ENCODE measurements at regions not wholly inside any gene's neighbourhood (a gene's known extent, or its start where the extent isn't known, plus 50 kb on each side); places are given as distances from the start of the nearest gene placed in this dataset.

GRCh38 chr7:123401295-123401694 lies 133.1 kb downstream of the IQUB start:
- DNase-seq (ENCODE audit: low spot score): no peak

DNA sequence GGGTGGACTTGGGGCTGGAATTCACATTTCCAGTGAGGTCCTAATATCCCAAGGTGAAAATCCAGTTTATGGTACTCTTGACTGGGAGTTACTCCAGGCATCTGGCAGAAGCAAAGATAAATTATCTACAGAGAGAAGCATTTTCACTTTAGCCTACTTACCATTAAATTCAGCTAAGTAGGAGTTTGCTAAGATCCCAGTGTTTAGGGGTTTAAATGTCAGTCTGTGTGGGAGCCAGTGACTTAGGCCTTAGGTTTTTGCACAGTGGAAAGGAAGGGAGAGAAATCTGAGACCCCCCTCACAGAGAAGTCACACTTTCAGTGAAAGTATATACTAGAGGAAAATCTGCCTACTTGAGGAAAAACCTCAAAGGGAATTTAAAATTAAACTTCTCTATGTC lies 134.2 kb downstream of the IQUB start:
- DNase-seq (ENCODE audit: low spot score): no peak

DNA sequence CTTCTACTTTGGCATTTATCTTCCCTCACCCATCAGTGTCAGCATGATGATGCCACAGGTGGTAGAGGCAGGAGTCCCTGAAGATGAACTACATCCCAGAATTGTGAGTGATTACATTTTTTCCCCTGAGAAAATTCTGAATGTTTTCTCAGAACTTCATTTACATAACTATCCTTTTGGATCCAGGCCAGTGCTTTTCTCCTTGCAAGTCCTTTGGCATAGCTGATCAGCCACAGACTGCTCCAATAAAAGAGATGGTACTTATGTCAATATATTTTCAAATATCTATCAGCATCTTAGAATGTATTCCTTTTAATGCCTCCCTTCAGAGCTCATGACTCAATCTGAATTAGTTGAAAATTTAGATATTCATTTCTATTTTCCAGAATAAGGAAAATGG lies 135.5 kb downstream of the IQUB start:
- no peak for DNase-seq (ENCODE audit: low spot score)

DNA sequence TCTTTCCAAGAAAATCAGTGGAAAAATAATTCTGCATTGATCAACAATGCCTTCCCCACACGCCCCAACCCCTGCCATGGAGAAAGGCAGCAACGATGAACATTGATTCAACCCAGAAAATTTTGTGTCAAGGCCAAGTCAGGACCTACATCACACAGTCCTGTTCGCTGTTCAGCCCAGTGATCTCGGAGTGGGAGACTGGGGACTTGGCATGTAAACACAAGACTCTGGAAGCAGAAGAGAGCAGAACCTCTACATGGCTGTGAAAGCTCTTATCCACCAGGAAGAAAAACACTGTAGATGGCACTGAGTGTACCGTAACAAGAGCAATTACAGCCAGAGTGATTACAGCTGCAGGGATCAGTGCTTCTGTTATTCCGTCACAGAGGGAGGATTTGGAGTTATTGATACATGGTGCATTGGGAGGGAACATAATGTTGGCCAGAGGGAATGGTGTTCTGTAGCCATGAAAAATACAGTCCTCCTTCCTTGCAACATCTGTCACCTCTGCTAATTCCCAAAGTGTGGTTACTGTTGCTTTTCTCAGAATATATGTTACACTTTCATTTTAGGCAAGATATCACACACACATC lies 136.6 kb downstream of the IQUB start:
- DNase-seq (ENCODE audit: low spot score): no peak

DNA sequence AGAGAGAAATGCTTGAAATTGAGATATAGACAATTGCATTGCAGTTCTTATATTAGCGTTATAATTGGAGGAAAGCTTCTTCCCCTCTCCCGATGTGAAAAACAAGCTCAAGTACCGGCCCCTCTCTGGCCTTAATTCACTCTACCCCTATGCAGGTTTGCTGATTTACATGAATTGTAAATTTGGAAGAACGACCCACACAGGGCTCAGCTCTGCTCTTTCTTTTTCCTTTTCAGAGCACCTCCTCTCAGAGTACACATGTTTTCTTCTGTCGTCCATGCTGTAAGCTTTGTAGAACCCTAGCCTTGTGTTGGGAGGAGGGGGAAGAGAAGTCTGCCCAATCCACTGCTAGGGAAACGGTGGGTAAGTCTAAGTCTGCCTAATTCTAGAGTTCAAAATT lies 140.8 kb downstream of the IQUB start:
- no peak for DNase-seq (ENCODE audit: low spot score)

DNA sequence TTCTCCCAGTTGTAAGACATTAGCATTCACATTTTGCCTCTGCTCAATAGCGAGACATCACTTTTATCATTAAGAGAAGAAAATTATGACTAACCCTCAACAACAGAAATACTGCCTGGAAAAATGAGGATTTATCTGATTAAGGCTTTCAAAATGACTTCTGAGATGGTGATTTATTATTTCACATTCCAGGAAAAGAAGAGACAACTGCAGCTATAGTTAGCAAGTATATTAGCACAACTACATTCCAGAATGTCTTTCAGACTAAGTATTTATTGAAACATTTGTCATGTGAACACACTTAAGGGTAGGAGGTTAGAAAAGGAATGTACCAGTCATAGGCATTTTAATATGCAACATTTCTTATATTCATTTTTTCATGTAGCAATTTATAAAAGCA lies 162.0 kb downstream of the IQUB start:
- DNase-seq (ENCODE audit: low spot score): no peak

- DNase-seq (ENCODE audit: low spot score): no peak
Measured at GRCh38 chr7:123367484-123368122, 166.8 kb downstream of the IQUB start.

DNA sequence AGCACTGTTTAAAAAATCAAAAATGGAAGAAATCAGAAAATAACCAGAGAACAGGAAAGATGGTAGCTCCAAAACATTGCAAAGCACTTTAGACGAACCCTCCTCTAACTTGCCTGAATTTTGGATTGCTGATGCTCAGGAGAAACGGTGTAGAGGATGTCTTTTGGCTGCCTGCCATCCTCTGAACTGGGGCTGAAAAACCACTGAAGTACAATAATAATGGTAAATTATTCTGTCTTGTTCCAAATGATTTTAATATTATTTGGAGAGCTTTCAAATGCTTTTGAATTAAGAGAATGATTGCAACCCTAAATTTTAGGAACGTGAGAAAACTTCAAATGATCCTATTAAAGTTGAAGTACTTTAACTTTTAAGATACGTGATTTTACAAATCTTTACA lies 167.3 kb upstream of the SLC13A1 start:
- no peak for DNase-seq (ENCODE audit: low spot score)

GRCh38 chr7:123366626-123367025 lies 166.9 kb upstream of the SLC13A1 start:
- DNase-seq (ENCODE audit: low spot score): no peak

- no peak for DNase-seq (ENCODE audit: low spot score)
Measured at GRCh38 chr7:123360631-123361030, 160.9 kb upstream of the SLC13A1 start.

DNA sequence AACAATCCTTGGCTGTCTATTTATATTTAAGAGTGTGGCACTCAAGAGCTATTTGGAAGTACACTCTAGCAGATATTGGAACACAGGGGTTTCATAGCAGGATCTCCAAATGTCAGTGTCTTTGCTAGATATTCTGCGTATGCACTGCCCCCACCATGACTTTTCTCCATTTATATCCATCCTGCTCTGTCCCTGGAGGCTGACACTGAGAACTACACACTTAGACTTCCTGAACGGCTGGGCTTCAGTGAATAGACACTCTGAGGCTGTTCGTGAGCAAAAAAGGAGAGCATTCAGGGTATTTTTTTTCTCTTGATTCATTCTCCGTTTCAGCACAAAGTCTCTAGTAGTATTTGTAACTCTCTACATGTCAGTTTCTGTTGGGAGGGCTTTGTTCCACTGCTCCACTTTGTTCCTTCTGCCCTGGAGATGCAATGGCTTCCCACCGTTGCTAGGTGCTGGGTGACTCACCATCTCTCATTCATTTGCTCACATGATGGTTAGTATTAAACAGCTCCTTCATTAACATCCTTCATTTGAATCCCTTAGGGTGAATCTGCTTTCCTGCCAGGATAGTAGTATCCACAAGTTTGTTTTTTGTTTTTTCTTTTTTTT lies 155.9 kb upstream of the SLC13A1 start:
- DNase-seq (ENCODE audit: low spot score): no peak

GRCh38 chr7:123352973-123353372 lies 153.2 kb upstream of the SLC13A1 start:
- DNase-seq (ENCODE audit: low spot score): no peak

- peak; percentile 9 for DNase-seq (ENCODE audit: low spot score)
Measured at GRCh38 chr7:123351516-123352505, 152.0 kb upstream of the SLC13A1 start.

GRCh38 chr7:123351027-123351426 lies 151.3 kb upstream of the SLC13A1 start:
- DNase-seq (ENCODE audit: low spot score): no peak

GRCh38 chr7:123348690-123349089 lies 148.9 kb upstream of the SLC13A1 start:
- DNase-seq (ENCODE audit: low spot score): no peak

DNA sequence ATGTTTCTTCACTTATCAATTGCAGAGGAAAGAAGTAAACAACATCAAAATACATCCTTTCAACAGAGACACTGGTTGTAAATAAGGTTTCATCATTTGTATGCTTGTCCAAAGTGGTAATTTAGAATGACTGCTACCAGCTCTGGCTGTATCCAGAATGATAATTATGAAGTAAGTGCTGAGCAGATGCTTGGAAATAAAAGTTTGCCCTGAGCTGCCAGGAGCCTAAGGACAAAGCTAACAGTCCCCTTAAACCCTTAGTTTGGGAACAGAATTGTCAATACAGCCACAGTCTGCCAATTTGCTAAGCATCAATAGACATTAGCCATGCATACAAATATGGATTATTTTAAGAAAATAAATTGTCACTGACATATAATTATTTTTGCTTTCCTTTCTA lies 147.0 kb upstream of the SLC13A1 start:
- no peak for DNase-seq (ENCODE audit: low spot score)

DNA sequence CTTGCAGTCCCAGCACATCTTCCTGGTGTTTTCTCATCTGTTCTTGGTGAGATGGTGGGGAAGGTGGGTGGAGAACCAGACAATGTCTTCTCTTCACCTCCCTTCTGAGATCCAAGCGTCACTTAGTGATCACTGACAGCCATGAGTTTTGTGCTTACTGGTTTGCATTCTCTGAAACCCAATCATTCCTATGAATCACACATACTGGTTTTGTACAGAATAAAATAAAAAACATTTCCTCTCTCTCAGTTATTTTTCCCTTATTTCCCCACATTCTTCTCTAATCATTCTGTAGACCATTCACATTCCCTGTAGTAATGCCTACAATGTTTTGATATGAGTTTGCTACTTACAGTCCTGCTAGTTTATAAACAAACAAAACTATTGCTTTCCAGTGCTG lies 143.8 kb upstream of the SLC13A1 start:
- DNase-seq (ENCODE audit: low spot score): no peak

GRCh38 chr7:123341102-123341501 lies 141.3 kb upstream of the SLC13A1 start:
- DNase-seq (ENCODE audit: low spot score): no peak

DNA sequence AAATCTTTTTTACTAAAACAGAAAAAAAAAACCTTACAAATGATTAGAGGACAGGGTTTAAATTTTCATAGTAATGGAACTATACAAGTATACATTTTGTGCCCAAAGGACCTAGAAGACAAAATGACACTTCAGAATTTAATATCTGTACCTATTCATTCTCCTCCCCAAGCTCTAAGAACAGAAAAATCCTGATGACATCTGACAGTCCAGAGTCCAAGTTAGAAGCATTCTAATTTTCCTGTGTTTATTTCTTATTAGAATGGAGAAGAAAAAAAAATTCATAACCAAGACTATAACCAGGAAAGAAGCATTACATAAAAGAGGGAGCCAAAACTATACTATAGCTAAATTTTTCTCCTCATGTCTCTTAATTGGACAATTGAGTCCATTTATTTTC lies 138.9 kb upstream of the SLC13A1 start:
- DNase-seq (ENCODE audit: low spot score): no peak

- no peak for DNase-seq (ENCODE audit: low spot score)
Measured at GRCh38 chr7:123329988-123330643, 130.3 kb upstream of the SLC13A1 start.

DNA sequence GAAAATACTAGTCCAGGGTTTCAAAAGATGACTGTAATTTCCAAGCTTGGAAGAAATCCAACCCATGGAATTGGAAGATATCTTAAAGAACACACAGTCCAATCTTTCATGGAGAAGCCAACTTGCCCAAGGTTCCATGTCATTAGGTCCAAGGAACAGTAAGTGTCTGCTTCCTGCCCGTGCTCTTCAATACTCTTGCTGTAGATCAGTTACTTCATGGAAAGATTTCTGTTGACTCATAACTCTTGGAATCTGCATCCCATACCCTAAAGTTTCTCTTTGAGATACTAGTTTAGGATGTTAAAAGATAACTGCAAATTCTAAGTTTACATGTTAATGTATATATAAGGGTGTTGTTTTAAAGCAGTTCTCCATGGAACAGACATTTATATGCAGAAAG lies 127.9 kb upstream of the SLC13A1 start:
- no peak for DNase-seq (ENCODE audit: low spot score)

DNA sequence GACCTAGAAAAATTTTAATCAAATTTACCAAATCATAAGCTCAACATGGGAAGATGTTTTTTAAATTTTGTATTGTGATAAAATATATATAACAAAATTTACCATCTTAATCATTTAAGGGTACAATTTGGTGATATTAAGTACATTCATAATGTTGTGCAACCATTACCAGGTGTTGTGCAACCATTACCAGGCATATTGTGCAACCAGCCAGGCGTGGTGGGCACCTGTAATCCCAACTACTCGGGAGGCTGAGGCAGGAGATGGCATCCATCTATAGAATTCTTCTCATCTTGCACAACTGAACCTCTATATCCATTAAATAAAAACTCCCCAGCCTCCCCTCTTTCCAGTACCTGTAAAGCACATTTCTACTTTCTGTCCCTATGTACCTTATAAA lies 124.5 kb upstream of the SLC13A1 start:
- DNase-seq (ENCODE audit: low spot score): no peak

Measured in hematopoietic multipotent progenitor cell treated with erythropoietin and hydrocortisone succinate and interleukin-3 and kit ligand, for 15 days (in vitro differentiated cells).